ENCODE measurements at regions not wholly inside any gene's neighbourhood (a gene's known extent, or its start where the extent isn't known, plus 50 kb on each side); places are given as distances from the start of the nearest gene placed in this dataset.

GRCh38 chr9:571066-571465, 270.4 kb upstream of the DMRT1 start:
- Mint-ChIP-seq H3K4me3 (ENCODE audit: unreplicated experiment) (no peak overlapping the region), H3K27me3 (ENCODE audit: unreplicated experiment) (peaks cover 4% of the 10 kb centered on the region), H3K27ac (ENCODE audit: unreplicated experiment) (no peak overlapping the region), H3K4me1 (ENCODE audit: unreplicated experiment) (no peaks in the 10 kb centered on the region), H3K9me3 (ENCODE audit: unreplicated experiment) (no peaks in the 10 kb centered on the region), H3K36me3 (ENCODE audit: unreplicated experiment) (no peaks in the 10 kb centered on the region)
- TF ChIP-seq, protein P1, sequence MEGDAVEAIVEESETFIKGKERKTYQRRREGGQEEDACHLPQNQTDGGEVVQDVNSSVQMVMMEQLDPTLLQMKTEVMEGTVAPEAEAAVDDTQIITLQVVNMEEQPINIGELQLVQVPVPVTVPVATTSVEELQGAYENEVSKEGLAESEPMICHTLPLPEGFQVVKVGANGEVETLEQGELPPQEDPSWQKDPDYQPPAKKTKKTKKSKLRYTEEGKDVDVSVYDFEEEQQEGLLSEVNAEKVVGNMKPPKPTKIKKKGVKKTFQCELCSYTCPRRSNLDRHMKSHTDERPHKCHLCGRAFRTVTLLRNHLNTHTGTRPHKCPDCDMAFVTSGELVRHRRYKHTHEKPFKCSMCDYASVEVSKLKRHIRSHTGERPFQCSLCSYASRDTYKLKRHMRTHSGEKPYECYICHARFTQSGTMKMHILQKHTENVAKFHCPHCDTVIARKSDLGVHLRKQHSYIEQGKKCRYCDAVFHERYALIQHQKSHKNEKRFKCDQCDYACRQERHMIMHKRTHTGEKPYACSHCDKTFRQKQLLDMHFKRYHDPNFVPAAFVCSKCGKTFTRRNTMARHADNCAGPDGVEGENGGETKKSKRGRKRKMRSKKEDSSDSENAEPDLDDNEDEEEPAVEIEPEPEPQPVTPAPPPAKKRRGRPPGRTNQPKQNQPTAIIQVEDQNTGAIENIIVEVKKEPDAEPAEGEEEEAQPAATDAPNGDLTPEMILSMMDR (IDR thresholded peaks at IDR 0.05), result no peak
- DNase-seq (ENCODE audit: extremely low spot score, unreplicated experiment), result no peak

GRCh38 chr9:571741-572140, 269.8 kb upstream of the DMRT1 start:
- H3K27ac Mint-ChIP-seq (ENCODE audit: unreplicated experiment), result no peak overlapping the region
- peaks cover 4% of the 10 kb centered on the region for H3K27me3 Mint-ChIP-seq (ENCODE audit: unreplicated experiment)
- no peaks in the 10 kb centered on the region for H3K36me3 Mint-ChIP-seq (ENCODE audit: unreplicated experiment)

GRCh38 chr9:573691-574410, 267.6 kb upstream of the DMRT1 start:
- no peak overlapping the region for H3K4me3 Mint-ChIP-seq (ENCODE audit: unreplicated experiment)
- no peaks in the 10 kb centered on the region for H3K9me3 Mint-ChIP-seq (ENCODE audit: unreplicated experiment)
- peaks cover 4% of the 10 kb centered on the region for H3K27me3 Mint-ChIP-seq (ENCODE audit: unreplicated experiment)
- H3K27ac Mint-ChIP-seq (ENCODE audit: unreplicated experiment), result no peak overlapping the region
- no peaks in the 10 kb centered on the region for H3K4me1 Mint-ChIP-seq (ENCODE audit: unreplicated experiment)
- TF ChIP-seq, protein P1 (IDR thresholded peaks at IDR 0.05), result no peak
- no peak for DNase-seq (ENCODE audit: extremely low spot score, unreplicated experiment)
- no peaks in the 10 kb centered on the region for H3K36me3 Mint-ChIP-seq (ENCODE audit: unreplicated experiment)

More at GRCh38 chr9:571741-572140, 269.8 kb upstream of the DMRT1 start:
- no peak for DNase-seq (ENCODE audit: extremely low spot score, unreplicated experiment)
- Mint-ChIP-seq H3K9me3 (ENCODE audit: unreplicated experiment) (no peaks in the 10 kb centered on the region), H3K4me3 (ENCODE audit: unreplicated experiment) (no peak overlapping the region), H3K4me1 (ENCODE audit: unreplicated experiment) (no peaks in the 10 kb centered on the region)
- TF ChIP-seq, protein P1 (IDR thresholded peaks at IDR 0.05), result no peak

DNA sequence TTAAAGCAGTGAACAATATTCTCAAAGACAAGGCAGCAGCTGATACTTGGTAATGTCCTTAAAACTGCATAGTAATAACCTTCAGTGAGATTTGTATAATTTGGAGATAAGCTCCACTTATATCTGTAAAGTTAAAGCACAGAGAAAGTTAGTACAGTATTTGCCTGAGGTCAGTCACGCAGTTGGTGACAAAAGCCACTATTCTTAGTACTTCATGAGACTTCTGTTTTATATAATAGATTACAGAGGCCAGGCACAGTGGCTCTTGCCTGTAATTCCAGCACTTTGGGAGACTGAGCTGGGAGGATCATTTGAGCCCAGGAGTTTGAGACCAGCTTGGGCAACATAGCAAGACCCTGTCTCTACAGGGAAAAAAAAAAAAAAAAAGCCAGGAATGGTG, 266.4 kb upstream of the DMRT1 start:
- no peaks in the 10 kb centered on the region for H3K9me3 Mint-ChIP-seq (ENCODE audit: unreplicated experiment)
- H3K4me3 Mint-ChIP-seq (ENCODE audit: unreplicated experiment), result no peak overlapping the region
- no peak for DNase-seq (ENCODE audit: extremely low spot score, unreplicated experiment)
- no peaks in the 10 kb centered on the region for H3K4me1 Mint-ChIP-seq (ENCODE audit: unreplicated experiment)
- H3K27ac Mint-ChIP-seq (ENCODE audit: unreplicated experiment), result no peak overlapping the region
- H3K36me3 Mint-ChIP-seq (ENCODE audit: unreplicated experiment), result no peaks in the 10 kb centered on the region
- TF ChIP-seq, protein P1 (IDR thresholded peaks at IDR 0.05), result no peak
- peaks cover 4% of the 10 kb centered on the region for H3K27me3 Mint-ChIP-seq (ENCODE audit: unreplicated experiment)

GRCh38 chr9:580652-581342, 260.7 kb upstream of the DMRT1 start:
- H3K4me1 Mint-ChIP-seq (ENCODE audit: unreplicated experiment), result no peaks in the 10 kb centered on the region
- no peaks in the 10 kb centered on the region for H3K9me3 Mint-ChIP-seq (ENCODE audit: unreplicated experiment)
- H3K27me3 Mint-ChIP-seq (ENCODE audit: unreplicated experiment), result no peaks in the 10 kb centered on the region
- no peak overlapping the region for H3K27ac Mint-ChIP-seq (ENCODE audit: unreplicated experiment)
- DNase-seq (ENCODE audit: extremely low spot score, unreplicated experiment), result no peak
- H3K36me3 Mint-ChIP-seq (ENCODE audit: unreplicated experiment), result no peaks in the 10 kb centered on the region
- H3K4me3 Mint-ChIP-seq (ENCODE audit: unreplicated experiment), result no peak overlapping the region
- TF ChIP-seq, protein P1 (IDR thresholded peaks at IDR 0.05), result no peak

Data from osteocyte (in vitro differentiated cells).